Fibroblast of skin of scalp (primary cell): ENCODE measurements at regions not wholly inside any gene's neighbourhood (a gene's known extent, or its start where the extent isn't known, plus 50 kb on each side); places are given as distances from the start of the nearest gene placed in this dataset.
A peak's percentile ranks its signal among the peaks of the same experiment; 100 is the strongest.

Experiments
- DNase-seq: peaks from one replicate; pipeline ENCODE4 v3.0.0-alpha.2; 2013

DNA sequence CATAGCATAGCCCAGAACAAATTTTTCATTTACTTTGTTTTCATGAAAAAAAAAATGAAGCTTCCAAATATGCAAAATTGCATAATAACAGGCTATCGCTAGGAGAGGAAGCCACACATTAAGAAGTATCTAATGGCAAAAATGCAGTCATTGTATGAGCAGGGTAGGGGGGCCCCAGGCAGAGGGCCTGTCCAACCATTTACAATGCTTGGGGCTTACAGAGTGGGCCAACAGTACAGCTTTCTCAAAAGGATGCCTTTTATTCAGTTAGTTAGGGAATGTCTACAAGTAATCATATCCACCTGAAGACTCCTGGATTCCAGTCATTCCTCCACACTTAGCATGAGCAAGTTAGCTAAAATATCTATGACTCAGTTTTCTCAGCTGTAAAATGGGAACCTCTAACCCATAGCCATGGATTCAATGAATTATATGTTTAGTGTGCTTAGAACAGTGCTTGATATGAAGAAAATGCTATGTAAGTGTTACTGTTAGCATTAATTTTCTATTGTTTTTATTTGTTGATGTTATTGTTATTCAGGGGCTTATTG is 117.7 kb downstream of the GAS1 start:
- peak; percentile 21 for DNase-seq

DNA sequence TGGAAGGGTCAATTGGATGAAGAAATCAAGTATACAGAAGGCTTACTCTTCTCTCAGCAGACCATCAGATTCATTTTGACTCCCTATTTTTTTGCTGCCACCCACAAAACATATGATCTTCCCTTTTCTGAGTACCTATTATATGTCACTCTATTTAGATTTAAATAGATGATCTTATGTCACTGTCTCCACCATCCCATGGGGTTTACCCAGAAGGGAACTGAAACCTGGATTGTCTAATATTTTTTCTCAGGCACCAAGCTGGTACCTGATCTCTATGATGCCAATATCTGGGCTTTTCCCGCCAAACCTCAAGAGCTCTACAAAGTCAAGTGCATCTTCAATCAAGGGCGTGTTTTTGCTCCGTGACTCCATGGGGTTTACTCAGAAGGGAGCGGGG is 118.7 kb downstream of the GAS1 start:
- no peak for DNase-seq

DNA sequence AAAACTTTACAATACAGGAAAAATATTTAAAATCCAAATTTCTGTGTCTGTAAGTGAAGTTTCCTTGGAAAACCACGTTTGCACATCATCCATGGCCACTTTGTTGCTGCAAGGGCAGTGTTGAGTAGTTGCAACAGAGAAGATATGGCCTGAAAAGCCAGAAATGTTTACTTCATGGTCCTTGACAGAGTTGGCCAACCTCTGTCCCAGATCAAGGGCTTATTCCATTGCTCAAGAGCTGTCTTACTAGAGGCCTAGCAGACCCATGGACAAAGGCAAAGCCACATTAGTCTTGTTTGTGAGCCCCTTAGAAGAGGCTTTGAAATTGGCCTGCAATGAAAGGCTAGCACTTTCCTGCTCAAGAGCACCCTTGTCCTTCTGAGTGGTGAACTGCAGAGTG is 119.4 kb downstream of the GAS1 start:
- DNase-seq = no peak

DNA sequence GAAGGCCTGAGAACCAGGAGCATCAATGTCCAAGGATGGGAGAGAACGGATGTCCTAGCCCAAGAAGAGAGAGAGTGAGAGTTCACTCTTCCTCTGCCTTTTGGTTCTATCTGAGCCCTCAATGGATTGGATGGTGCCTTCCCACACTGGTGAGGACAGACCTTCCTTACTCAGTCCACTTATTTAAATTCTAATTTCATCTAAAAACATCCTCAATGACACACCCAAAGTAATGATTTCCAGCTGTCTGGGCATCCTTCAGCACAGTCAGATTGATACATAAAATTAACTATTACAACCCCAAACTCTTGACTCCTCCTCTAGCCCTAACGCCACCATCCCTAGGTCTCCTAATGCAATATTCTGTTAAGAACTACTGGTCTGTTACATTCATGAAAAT is 122.0 kb downstream of the GAS1 start:
- DNase-seq = no peak

DNA sequence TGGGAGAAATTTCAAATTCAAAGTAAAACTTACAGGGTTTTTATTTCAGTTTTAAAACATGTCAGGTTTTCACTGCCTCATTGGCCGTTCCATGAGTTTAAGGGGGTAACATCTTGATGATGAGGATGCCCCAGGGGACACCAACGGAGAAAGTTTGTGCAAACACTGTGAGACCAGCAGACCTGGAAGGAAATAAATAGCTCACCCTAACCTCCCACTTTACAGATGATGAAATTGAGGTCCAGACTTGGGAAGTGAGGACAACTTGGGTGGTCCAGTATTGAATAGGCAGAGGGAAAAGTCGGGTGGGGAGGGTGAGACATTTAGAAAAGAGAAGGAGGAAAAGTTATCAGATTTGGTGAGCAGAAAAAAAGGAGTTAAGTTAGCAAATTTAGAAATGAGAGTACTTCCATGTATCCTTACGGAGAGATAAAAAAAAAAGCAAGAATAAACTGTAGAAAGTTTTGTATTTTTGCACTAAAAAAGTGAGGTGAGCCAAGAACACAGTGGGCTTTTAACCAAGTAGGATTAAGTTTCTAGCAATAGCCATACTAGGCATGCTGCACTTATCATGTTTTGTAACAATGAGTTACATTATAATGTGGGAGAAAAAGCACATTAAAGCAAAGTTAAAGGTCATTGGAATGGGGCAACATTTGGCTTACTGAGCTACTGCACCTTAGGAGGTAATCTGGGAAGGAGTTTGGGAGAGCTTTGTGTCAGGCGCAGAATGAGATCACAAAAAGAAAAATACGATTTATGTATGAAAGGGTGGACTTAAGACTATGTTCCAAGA is 125.1 kb downstream of the GAS1 start:
- DNase-seq = peak; percentile 30

DNA sequence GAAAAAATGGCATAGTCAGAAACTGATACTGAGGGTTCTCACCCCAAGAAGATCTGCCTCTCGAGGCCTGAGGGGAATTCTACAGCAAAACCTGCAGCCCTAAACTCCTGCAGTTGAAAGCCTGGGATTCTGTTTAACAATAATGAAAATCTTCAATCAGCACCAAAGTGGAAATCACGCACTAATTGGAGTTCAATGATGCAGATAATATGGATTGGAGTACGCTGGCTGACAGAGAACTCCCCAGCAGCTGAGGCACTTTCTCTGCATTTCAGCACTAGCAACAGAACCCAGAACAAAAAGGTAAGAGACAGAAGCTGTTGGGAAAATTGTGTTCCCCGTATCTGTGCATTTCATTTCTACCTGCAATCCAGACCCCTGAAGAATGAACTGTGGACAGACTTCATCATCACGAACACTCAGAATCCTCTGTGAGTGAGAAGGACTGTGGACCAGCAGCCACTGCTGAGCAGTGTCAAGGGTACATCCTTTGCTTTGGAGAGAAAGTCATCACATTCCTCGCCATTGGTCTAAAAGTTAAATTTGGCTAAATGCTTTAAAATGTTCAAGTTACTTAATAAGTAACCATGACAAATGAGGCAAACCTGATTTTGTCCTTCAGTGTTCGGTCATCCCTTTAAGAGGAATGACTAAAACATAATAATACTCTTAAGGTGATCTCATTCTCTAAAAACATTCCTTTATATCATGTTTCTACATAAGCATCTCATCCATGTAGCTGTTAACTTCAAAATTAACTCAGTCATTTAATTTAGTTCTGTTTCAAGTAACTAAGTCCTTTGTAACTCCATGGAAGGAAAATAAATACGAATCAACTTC is 126.1 kb downstream of the GAS1 start:
- DNase-seq = peak; percentile 60

DNA sequence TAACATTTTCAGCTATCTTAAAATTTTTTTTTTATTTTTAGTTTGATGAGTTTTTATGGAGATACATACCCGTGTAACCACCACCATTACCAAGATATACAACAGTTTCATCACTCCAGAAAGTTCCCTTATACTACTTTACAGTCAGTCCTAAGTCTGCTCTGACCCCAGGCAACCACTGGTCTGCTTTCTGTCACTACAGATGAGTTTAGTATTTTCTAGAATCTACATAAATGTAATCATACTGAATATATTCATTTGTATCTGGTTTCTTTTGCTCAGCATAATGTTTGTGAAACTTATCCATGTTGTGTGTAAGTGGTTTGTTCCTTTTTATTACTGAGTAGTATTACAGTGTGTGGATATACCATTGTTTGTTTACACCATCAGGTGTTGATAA is 127.8 kb downstream of the GAS1 start:
- DNase-seq = no peak

DNA sequence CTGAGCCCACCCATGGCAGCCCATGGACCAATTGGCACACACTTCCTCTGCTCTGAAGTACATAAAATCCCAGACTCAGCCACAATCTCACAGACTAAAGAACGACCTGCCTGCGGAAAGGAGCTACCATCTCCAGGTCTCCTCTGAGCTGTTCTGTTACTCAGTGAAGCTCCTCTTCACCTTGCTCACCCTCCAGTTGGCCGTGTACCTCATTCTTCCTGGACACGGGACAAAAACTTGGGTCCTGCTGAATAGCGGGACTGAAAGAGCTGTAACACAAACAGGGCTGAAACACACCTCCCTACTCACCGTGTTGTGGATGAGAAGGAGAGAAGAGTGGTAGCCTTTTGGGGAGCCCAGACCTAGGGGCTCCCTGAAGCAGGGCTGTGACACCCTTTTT is 128.7 kb downstream of the GAS1 start:
- DNase-seq = no peak

DNA sequence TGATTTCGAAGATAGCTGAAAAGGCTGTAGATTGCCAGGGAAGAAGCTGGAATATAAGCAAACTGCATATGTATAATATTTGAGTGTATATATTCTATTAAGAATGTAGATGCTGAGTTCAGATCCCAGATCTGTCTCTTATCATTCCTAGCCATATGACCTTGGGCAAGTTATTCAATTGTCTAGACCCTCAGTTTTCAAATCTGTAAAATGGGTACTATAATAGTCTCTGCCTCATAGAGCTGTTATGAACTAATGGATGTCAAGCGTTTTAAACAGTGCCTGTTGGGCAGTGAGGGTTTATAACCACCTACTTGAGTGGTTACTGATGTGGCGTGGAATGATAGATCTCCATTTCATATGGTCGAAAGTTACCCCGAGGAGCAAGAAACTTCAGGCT is 130.4 kb downstream of the GAS1 start:
- no peak for DNase-seq

DNA sequence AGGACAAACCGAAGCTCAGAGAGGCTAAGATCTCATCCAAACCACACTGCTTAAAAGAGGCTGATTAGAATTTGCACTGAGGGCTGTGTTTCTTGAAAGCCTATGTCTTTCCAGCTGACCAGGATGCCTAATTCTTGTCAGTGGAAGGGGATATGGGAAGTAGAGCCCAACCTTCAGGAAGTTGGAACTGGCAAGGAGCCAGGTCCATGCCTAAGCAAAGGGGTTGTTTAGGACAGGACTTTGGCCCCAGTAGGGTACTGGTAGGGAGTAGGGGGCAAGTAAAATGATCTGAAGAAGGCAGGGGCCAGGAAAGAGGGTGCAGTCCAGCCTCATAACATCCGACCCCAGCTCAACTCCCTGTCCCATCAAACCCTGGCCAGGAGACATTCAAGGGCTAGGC is 130.9 kb downstream of the GAS1 start:
- DNase-seq = no peak

DNA sequence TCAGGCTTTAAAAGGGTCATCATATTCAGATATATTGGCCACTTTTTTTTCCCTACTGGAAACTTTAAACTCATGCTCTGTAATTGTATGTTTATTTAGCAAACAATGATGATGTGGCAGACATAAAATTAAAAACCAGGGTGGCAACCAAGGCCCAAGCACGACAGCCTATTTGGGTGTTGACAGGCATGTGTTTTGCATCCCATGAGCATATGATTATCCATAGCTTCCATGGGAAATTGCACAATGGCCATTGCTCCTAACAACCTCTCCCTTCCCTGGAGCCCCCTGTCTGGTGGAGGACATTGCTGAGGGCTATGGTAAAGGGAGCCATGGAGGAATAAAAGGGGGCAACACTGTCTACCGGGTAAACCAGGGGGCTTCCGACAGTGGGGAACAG is 134.7 kb downstream of the GAS1 start:
- DNase-seq = no peak

DNA sequence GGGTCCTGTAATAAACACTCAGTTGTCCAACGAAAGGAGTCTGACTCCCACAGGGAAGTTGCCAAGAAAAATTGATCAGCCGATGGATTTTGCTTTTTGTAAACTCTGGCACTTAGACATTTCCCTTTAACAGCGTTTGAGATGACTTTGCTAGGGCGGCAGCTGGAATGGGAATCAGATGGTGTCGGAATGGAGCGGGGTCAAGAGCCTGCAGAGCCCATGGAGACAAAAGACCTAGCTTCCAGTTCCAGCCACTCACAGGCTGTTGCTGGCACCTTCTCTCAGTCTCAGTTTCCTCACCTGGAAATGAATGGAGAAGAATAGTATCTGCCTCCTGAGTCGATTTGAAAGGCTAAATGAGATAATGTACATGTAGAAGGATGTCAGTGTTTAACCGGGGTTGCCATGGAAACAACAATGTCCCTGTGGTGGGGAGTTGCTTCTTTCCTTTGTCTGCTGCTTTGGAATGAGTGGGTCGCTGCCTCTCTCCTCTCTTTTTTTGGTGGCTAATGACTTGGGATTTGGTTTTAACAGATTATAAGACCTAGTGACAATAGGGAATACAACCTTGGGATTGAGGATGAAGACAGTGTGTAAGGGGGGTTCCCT is 137.4 kb downstream of the GAS1 start:
- no peak for DNase-seq

DNA sequence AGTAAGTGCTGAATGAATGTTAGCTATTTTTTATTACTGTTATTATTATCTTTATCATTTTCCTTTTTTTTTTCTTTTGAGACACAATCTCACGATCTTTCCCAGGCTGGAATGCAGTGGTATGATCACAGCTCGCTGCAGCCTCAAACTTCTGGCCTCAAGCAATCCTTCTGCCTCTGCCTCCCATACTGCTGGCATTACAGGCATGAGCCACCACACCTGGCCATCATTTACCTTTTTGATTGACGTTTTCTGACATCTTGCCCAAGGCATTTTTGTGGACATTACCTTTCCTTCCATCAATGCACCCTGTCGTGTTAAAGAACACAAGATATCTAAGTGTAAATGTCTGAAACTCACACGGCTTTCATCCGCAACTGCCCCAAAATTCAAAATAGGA is 138.2 kb downstream of the GAS1 start:
- DNase-seq = no peak

DNA sequence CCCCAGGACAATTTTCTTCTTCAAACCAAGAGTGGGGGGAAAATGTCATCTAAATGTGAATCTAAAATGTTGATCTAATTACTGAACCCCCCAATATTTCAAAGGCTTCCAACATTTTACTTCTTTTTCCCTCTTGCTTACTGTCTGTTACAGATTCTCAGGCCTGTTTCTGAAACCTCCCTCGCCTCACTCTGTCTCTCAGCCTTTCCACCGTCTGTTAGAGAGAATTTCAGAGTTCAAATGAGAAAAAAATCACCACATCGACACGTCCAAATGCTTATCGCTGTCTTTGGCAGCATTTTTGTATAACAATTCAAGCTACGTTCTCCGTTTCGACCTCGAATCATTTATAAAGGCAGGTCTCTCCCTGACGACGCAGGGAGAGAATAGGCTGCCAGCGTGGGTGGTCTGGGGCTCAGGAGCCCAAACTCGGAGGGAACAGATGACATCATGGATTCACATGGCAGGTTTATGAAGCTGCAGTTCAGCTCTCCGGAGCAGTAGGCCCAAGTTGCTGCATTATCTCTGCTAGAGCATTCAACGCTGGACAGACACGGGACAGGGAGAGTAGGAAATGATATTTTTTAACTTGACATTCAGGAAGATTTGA is 139.8 kb downstream of the GAS1 start:
- DNase-seq = peak; percentile 42

DNA sequence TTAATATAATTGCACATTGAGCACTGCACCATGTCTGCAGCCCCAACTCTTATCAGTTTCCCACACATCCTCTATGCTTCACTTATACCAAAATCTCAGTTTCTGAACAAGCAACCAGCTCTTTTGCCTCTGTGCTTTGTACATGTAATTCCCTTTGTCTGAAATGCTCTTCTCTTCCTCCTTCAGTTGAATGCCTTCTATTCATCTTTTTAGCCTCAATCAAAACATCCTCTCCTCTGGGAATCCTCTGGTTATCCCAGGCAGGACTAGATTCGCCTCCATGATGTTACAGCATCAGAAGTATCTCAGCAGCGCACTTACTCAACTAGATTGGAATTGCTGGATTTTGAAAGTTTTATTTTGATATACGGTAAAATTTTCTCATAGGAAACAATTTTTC is 143.3 kb downstream of the GAS1 start:
- no peak for DNase-seq

DNA sequence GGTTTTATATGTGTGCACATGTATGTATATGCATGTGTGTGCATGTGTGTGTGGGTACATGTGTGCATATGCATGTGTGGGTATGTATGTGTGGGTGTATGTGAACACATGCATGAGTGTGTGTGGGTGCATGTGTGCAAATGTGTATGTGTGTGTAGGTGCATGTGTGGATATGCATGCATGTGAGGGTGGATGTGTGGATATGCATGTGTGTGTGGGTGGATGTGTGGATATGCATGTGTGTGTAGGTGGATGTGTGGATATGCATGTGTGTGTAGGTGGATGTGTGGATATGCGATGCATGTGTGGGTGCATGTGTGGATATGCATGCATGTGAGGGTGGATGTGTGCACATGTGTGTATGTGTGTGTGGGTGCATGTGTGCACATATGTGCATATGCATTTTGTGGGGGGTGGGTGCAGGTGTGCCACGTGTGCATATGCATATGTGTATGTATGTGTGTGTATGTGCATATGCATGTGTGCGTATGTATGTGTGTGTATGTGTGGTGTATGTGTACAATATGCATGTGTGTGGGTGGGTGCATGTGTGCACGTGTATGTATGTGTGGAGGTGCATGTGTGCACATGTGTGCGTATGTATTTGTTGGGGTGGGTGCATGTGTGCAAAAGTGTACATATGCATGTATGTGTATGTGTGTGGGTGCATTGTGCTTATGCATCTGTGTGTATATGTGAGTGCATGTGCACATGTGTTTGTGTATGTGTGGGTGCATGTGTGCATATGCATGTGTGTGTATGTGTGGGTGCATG is 144.2 kb downstream of the GAS1 start:
- no peak for DNase-seq

DNA sequence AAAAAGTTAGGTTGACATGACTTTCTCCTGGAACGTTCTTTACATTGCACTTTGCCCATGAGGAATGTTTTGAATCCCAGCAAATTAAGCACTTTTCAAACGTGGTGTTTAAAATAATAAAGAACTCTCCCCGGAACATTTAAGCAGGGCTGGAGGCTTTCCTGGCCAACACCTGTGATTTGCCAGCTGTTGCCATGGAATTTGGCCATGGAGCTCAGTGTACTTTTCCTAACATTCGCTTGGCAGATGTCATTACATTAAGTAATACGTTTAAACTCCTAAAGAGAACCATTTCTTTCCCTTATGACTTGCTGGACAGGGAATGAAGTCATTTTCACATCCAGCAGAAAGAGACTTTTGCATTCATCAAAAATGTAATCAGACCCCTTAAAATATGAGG is 146.1 kb downstream of the GAS1 start:
- DNase-seq = no peak

DNA sequence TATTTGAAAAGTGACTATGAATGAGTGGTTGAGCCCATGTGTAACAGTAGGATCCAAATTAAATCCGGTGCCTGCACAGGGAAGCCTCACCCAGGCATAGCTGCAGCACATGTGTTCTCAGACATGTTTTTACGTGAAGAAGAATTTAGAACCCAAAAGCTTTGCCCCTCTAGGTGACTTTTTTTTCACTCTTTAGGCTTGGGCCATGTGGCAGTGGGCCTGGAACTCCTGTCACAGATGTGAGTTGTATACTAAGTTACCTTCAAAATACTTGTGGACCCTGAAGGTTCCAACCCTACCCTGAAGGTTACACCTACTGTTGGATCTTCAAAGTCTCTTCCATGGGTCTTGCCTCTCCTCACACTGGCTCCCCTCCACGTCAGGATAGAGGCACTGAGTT is 146.6 kb downstream of the GAS1 start:
- DNase-seq = no peak

DNA sequence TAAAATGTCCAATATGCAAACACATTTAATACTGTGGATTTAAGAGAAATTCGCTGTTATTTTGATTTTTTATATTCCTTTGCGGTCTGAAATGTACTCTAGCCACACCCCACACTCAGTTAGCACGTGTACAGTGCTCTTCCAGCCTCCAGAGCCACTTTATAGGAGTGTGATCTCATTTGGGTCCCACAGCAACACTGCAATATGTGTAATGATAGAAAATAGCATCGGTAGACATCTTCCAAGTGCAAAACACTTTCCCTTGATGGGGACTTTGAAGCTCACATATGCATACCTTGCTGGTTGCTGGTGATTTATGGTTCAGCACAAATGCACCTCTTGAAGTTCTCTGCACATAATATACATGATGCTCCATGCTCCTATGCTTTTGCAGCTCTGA is 148.3 kb downstream of the GAS1 start:
- DNase-seq = no peak

DNA sequence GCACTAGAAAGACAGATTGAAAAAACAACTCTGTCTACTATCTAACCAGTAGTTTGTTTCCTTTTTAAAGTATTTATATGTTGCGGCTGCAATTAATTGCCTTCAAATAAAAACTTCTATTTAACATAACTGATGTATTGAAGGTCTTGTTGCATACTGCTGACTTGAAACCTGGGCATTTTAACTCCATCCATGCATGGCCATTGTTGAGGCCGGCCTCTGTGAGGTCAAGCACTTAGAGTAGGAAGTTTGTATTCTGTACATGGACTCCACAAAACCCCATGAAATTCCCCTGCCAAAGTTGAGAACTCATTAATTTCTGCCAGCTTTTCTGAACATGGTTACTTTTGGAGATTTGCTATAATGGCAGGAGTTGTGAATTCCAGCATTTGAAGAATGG is 150.6 kb downstream of the GAS1 start:
- DNase-seq = no peak

DNA sequence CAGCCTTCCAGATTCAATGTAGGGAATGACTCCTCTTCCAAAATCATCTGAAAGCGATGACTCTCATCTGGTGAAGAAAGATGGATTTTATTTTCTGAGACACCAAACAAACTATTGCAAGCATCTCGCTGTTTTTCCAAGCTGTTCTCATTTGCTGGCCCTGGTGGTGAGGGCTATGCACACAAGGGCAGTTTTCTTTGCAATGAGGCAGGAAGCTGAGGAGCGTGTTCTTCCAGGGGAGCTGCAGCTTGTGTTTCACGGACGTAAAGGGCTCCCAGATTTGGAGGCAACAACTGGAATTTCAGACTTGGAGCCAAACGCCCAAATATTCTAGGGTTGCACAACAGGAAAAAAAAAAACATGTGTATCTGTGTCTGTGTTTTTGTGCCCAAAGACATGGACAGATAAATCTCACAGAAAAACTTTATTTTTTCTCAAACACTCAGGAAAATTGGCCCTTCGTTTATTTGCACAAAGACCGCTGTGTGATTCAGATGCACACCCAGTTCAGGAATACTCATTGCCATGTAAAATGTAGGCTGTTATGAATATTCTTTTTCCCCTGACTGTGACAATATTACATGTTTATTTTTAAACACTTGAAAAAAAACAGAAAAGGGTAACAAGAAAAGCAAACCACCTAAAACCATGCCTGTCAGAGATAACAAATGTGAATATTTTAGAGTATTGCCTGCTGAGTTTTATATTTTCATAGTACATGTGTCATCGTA is 151.3 kb downstream of the GAS1 start:
- DNase-seq = peak; percentile 94
